Activated CD4-positive, alpha-beta T cell treated with anti-CD3 and anti-CD28 coated beads for 48 hours (primary cell): ENCODE measurements at regions not wholly inside any gene's neighbourhood (a gene's known extent, or its start where the extent isn't known, plus 50 kb on each side); places are given as distances from the start of the nearest gene placed in this dataset.

Experiments used
- DNase-seq: peaks from one replicate; pipeline ENCODE4 v3.0.0-alpha.2; 2020

- DNase-seq: no peak
Measured at GRCh38 chr18:76252880-76253279, 242.2 kb downstream of the ZNF516 start.

GRCh38 chr18:76252139-76252538 is 242.9 kb downstream of the ZNF516 start:
- DNase-seq: no peak

GRCh38 chr18:76251691-76252090 is 243.4 kb downstream of the ZNF516 start:
- DNase-seq: no peak

GRCh38 chr18:76246590-76246989 is 248.5 kb downstream of the ZNF516 start:
- DNase-seq: no peak

- no peak for DNase-seq
Measured at GRCh38 chr18:76234676-76235060, 260.4 kb downstream of the ZNF516 start.

GRCh38 chr18:76233876-76234675 is 261.0 kb downstream of the ZNF516 start:
- no peak for DNase-seq

- DNase-seq: no peak
Measured at GRCh38 chr18:76233406-76233805, 261.6 kb downstream of the ZNF516 start.

- no peak for DNase-seq
Measured at GRCh38 chr18:76232779-76233178, 262.3 kb downstream of the ZNF516 start.

- no peak for DNase-seq
Measured at GRCh38 chr18:76232010-76232409, 263.0 kb downstream of the ZNF516 start.

GRCh38 chr18:76231402-76231801 is 263.6 kb downstream of the ZNF516 start:
- no peak for DNase-seq

GRCh38 chr18:76230791-76231190 is 264.3 kb downstream of the ZNF516 start:
- DNase-seq: no peak

GRCh38 chr18:76228716-76229115 is 266.3 kb downstream of the ZNF516 start:
- no peak for DNase-seq

GRCh38 chr18:76227759-76228158 is 267.3 kb downstream of the ZNF516 start:
- no peak for DNase-seq

GRCh38 chr18:76223403-76223802 is 271.6 kb downstream of the ZNF516 start:
- no peak for DNase-seq

GRCh38 chr18:76219023-76219422 is 276.0 kb downstream of the ZNF516 start:
- DNase-seq: no peak

- DNase-seq: no peak
Measured at GRCh38 chr18:76216096-76216495, 278.9 kb downstream of the ZNF516 start.

- DNase-seq: no peak
Measured at GRCh38 chr18:76213991-76214390, 281.1 kb downstream of the ZNF516 start.

- DNase-seq: no peak
Measured at GRCh38 chr18:76212960-76213359, 282.1 kb downstream of the ZNF516 start.

- DNase-seq: peak; percentile 17
Measured at GRCh38 chr18:76209597-76209996, 285.4 kb downstream of the ZNF516 start.

GRCh38 chr18:76208678-76209306 is 286.2 kb downstream of the ZNF516 start:
- no peak for DNase-seq

GRCh38 chr18:76205906-76206305 is 289.1 kb downstream of the ZNF516 start:
- DNase-seq: no peak

GRCh38 chr18:76203552-76203951 is 291.5 kb downstream of the ZNF516 start:
- DNase-seq: peak; percentile 14

GRCh38 chr18:76202322-76202721 is 292.7 kb downstream of the ZNF516 start:
- DNase-seq: no peak

GRCh38 chr18:76195601-76196000 is 299.4 kb downstream of the ZNF516 start:
- DNase-seq: no peak

GRCh38 chr18:76188097-76188496 is 306.9 kb downstream of the ZNF516 start:
- DNase-seq: no peak
